AG04449 (cell line): ENCODE measurements at regions not wholly inside any gene's neighbourhood (a gene's known extent, or its start where the extent isn't known, plus 50 kb on each side); places are given as distances from the start of the nearest gene placed in this dataset.

Experiments used
- CTCF ChIA-PET: fragments of 350-600 bp; formaldehyde crosslinking; extraction: SDS; loops from one replicate; lab custom pipeline; 2021; ENCODE audit warnings: antibody characterized with exemption; lab: Yijun Ruan, JAX
- POLR2A ChIA-PET: fragments of 400-600, 350-600 bp; formaldehyde crosslinking; extraction: SDS; loops from one replicate; lab custom pipeline; 2020; ENCODE audit warnings: antibody characterized with exemption, inconsistent platforms; lab: Yijun Ruan, JAX
- DNase-seq: peaks from one replicate; pipeline ENCODE4 v3.0.0-alpha.2; 2010; ENCODE audit warnings: low read depth, low spot score
- H3K4me3 ChIP-seq: 2 replicates; pipeline ENCODE4 v1.5.1; 2011; ENCODE audit warnings: low read depth, mild to moderate bottlenecking, control low read depth, low read length
- TF ChIP-seq, protein P1 (sequence below): IDR thresholded peaks from one replicate; pipeline ENCODE4 v1.5.1; 2011; ENCODE audit warnings: mild to moderate bottlenecking, moderate library complexity, low read length, control low read depth, inconsistent platforms; ENCODE audit not compliant: insufficient read depth; ENCODE audit errors: missing control alignments

DNA sequence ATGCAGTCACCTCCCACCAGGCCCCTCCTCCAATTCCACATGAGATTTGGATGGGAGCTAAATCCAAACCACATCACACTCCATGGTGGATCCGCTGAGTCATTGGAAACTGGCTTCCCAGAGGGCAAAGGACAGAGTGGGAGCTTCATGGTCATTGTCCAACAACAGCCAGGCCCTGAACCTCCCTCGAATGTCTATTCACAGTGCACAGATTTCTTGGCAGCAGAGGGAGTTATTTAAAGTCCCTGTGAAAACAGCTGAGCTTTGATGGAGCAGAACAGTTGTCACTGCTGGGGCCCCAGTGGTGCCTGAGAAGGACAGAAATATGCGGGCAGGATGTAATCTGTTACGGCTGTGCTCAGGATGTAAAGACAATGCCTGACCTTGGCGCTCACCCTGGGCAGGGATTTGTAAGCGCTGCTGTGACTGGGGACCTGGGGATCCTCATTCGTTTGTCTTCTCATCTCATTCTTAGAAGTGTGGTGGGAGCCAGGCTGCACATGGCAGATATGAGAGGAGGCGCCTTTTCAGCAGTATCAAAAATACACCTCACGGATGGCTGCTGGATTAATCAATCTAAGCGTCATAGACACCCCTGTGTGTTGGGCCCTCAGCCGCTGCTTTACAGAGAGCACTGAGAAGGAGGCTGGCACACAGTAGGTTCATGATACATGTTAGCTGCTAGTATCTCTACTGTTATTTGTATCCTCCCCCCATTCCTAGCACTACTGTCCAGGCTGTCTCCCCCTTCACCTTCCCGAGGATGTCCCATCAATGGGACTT, 439.4 kb downstream of the PTPRU start:
- CTCF ChIA-PET = no interaction called here
- POLR2A ChIA-PET = no interaction called here
- no peak overlapping the region for H3K4me3 ChIP-seq
- DNase-seq = no peak
- TF ChIP-seq, protein P1, sequence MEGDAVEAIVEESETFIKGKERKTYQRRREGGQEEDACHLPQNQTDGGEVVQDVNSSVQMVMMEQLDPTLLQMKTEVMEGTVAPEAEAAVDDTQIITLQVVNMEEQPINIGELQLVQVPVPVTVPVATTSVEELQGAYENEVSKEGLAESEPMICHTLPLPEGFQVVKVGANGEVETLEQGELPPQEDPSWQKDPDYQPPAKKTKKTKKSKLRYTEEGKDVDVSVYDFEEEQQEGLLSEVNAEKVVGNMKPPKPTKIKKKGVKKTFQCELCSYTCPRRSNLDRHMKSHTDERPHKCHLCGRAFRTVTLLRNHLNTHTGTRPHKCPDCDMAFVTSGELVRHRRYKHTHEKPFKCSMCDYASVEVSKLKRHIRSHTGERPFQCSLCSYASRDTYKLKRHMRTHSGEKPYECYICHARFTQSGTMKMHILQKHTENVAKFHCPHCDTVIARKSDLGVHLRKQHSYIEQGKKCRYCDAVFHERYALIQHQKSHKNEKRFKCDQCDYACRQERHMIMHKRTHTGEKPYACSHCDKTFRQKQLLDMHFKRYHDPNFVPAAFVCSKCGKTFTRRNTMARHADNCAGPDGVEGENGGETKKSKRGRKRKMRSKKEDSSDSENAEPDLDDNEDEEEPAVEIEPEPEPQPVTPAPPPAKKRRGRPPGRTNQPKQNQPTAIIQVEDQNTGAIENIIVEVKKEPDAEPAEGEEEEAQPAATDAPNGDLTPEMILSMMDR = no peak

DNA sequence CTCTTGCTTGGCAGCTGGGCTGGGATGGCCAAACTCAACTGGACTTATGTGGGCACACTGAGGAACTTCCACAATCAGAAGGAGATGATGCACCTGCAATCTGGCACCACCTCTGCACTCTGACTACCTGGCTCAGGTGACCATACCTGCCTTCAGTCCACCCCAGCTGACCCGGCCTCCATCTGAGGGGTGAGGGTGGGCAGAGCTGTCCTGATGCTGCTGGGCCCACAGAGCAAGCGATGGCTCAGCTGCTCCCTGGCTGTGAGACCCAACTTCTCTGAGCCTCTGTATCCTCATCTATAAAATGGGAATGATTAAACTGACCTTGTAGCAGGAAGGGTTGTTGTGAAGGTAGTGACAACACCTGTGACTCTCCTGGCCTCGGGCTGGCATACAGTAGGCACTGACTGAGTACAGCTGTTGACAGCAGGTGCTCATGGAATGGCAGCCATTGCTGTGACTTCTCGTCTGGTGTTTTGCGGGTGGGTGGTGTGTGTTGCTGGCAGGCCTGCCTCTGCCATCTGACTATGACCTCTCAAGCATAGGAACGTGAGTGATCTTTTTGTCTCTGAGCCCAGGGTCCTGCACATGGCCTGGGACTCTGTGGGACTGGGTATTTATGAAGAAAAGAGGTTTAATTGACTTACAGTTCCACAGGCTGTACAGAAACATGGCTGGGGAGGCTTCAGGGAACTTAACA, 438.5 kb downstream of the PTPRU start:
- no peak for DNase-seq
- TF ChIP-seq, protein P1 = no peak
- H3K4me3 ChIP-seq = no peak overlapping the region
- POLR2A ChIA-PET = no interaction called here
- CTCF ChIA-PET = no interaction called here

DNA sequence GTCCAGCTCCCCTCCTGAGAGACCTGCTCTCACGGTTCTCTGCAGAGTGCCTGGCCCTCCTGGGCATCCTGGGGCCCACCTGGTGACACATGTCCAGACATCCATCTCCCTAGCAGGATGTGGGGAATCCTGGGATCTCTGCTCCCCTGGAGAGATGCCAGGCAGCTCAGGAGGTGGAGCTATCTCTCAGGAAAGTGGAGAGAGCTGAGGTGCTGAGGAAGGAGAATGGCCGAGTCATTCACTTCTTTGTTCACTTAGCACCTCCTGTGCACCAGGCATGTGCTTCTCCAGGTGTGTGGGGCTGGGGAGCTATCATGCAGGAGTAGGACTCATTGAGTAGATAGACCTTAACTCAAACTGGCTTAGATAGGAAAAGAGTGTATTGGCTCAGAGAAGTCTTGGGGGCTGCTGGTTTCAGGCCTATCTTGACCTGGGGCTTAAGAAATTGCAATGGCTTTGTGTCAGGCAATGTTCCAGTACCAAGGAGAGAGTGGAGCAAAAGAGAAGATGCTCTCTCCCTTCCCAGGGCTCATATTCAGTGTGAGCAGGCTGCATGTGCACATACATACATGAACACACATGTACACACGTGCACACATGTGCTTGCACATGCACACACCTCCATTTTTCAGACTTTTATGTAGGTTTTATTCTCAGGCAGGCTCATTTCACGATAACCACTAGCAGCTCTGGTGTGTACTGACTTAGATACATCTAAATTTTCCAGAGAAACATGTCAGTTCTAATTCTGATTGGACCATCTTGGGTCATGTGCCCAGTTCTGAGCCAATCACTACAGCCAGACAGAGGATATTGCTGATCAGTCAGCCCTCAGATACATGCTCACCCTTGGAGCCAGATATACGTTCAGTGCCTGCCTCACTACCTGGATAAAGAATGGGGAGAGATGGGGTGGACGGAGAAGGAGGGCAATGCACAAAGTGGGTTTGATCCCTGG, 437.6 kb downstream of the PTPRU start:
- POLR2A ChIA-PET = no interaction called here
- DNase-seq = no peak
- CTCF ChIA-PET = interaction anchor here (1.2 kb wide), 1 partner anchor 29 kb away, joined by 3 read pairs; no protein-coding TSS in a partner anchor
- no peak overlapping the region for H3K4me3 ChIP-seq
- TF ChIP-seq, protein P1 = no peak

DNA sequence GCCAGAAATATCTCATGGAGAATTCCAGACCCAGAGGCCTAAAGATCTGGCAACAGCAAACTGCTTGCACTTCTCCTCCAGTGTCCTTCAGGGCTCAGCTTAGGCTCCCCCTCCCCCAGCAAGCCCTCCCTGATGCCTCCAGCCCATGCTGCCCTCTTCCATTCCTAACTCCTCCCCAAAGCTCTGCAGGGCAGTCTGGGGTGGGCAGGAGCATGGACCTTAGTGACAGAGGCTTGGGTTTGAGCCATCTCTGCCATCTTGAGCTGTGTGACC, 436.8 kb downstream of the PTPRU start:
- DNase-seq = no peak
- TF ChIP-seq, protein P1 = no peak
- CTCF ChIA-PET = interaction anchor here (1.2 kb wide), 1 partner anchor 30 kb away, joined by 3 read pairs; no protein-coding TSS in a partner anchor
- no peak overlapping the region for H3K4me3 ChIP-seq
- POLR2A ChIA-PET = no interaction called here

DNA sequence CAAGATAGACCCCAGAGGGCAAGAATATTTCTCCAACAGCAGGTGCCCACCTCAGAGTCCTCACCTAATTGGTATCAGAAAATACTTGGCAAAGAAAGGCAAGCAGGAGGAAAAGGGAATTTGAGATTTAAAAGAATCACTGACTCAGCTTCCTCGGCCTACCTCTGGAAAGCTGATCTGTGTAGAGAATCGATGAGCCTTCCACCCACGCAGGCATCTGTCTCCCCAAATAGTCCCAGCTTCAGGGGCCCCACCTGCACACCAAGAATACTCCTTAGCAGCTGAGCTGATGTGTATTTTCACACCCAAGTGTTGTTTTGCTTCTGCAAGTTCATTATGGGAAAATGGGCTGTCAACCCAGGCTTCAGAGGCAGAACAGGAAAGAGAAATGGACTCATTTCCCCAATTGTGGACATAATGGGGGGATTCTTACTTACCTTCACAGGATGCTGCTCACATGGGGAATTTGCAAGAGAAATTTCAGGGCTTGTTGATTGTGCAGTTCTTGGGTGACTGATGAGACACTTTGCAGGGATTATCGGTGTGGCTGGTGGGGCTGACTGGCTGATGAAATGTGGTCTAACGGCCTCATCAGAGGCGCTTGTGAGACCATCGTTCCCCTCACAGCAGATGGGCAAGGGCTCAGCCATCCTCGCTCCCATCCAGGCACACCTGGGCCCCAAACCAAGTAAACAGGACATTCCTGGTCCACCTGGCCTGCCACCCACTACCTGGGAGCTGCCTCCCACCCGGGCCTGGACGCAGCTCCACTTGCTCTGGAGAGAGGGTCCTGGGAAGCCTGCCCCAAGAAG, 436.3 kb downstream of the PTPRU start:
- ChIA-PET POLR2A (no interaction called here), CTCF (interaction anchor here (1.2 kb wide), 1 partner anchor 31 kb away, joined by 3 read pairs; no protein-coding TSS in a partner anchor)
- DNase-seq = no peak
- TF ChIP-seq, protein P1 = no peak
- H3K4me3 ChIP-seq = no peak overlapping the region
